ENCODE measurements at regions not wholly inside any gene's neighbourhood (a gene's known extent, or its start where the extent isn't known, plus 50 kb on each side); places are given as distances from the start of the nearest gene placed in this dataset.

GRCh38 chr2:57793310-57793709 is 253.3 kb upstream of the VRK2 start:
- Histone ChIP-seq H3K36me3 (ENCODE audit: insufficient read depth, low read length) (no peaks in the 10 kb centered on the region), H3K9me3 (replicated peaks; ENCODE audit: low read length) (no peaks in the 10 kb centered on the region), H3K9ac (ENCODE audit: low read depth, low read length) (no peak overlapping the region), H3K4me1 (ENCODE audit: control insufficient read depth, insufficient read depth, low read length) (no peaks in the 10 kb centered on the region), H3K4me2 (ENCODE audit: low read length) (no peak overlapping the region), H3K4me3 (ENCODE audit: low read length) (no peak overlapping the region), H3K27me3 (ENCODE audit: control insufficient read depth, insufficient read depth, low read length) (no peaks in the 10 kb centered on the region)

DNA sequence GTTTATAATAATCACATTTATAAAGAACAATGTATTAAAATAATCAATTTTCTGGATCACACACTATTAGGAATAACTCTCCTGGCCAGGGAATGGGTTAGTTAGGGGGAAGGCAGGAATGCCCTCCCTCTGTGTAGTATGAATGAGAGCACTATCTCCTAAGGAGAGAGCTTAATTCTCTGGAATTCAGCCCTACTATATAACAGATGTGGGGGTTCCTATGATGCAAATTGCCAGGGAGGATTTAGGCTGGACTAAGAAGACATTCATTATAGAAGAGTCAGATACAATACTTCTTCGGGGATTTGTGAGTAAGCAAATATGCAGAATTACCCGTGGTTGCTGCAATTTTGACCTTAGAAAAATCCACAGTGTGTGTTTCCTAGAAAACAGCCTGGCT is 250.1 kb upstream of the VRK2 start:
- Histone ChIP-seq H3K4me2 (ENCODE audit: low read length) (no peak overlapping the region), H3K4me1 (ENCODE audit: control insufficient read depth, insufficient read depth, low read length) (no peaks in the 10 kb centered on the region), H3K9me3 (replicated peaks; ENCODE audit: low read length) (no peaks in the 10 kb centered on the region), H3K27me3 (ENCODE audit: control insufficient read depth, insufficient read depth, low read length) (no peaks in the 10 kb centered on the region), H3K36me3 (ENCODE audit: insufficient read depth, low read length) (no peaks in the 10 kb centered on the region), H3K9ac (ENCODE audit: low read depth, low read length) (no peak overlapping the region), H3K4me3 (ENCODE audit: low read length) (no peak overlapping the region)

DNA sequence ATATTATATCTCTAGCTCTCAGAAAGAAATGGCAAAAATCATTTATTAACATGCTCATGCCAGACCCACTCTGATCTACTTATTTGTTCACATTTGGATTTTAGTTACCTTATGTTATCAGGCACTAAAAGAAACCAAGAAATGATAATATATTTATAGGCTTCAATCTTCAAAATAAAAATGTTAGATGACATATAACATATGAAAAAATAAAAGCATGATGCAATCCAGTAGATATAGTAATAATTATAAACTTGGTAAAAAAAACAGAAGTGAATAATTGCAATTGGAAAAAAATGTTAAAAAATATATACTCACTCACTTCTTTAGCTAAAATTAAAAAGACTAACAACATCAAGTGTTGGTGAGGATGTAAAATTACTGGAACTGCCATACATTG is 248.3 kb upstream of the VRK2 start:
- no peak overlapping the region for H3K4me2 ChIP-seq (ENCODE audit: low read length)
- H3K4me3 ChIP-seq (ENCODE audit: low read length) = no peak overlapping the region
- no peaks in the 10 kb centered on the region for H3K36me3 ChIP-seq (ENCODE audit: insufficient read depth, low read length)
- no peaks in the 10 kb centered on the region for H3K27me3 ChIP-seq (ENCODE audit: control insufficient read depth, insufficient read depth, low read length)
- no peak overlapping the region for H3K9ac ChIP-seq (ENCODE audit: low read depth, low read length)
- H3K9me3 ChIP-seq (replicated peaks; ENCODE audit: low read length) = no peaks in the 10 kb centered on the region
- no peaks in the 10 kb centered on the region for H3K4me1 ChIP-seq (ENCODE audit: control insufficient read depth, insufficient read depth, low read length)

- no peaks in the 10 kb centered on the region for H3K36me3 ChIP-seq (ENCODE audit: insufficient read depth, low read length)
- H3K4me2 ChIP-seq (ENCODE audit: low read length) = no peak overlapping the region
- H3K4me1 ChIP-seq (ENCODE audit: control insufficient read depth, insufficient read depth, low read length) = no peaks in the 10 kb centered on the region
- H3K4me3 ChIP-seq (ENCODE audit: low read length) = no peak overlapping the region
- H3K9me3 ChIP-seq (replicated peaks; ENCODE audit: low read length) = no peaks in the 10 kb centered on the region
- H3K27me3 ChIP-seq (ENCODE audit: control insufficient read depth, insufficient read depth, low read length) = no peaks in the 10 kb centered on the region
- H3K9ac ChIP-seq (ENCODE audit: low read depth, low read length) = no peak overlapping the region
Observed at GRCh38 chr2:57802243-57802642, 244.4 kb upstream of the VRK2 start.

- Histone ChIP-seq H3K4me2 (ENCODE audit: low read length) (no peak overlapping the region), H3K27me3 (ENCODE audit: control insufficient read depth, insufficient read depth, low read length) (no peaks in the 10 kb centered on the region), H3K4me1 (ENCODE audit: control insufficient read depth, insufficient read depth, low read length) (no peaks in the 10 kb centered on the region), H3K36me3 (ENCODE audit: insufficient read depth, low read length) (no peaks in the 10 kb centered on the region), H3K4me3 (ENCODE audit: low read length) (no peak overlapping the region), H3K9me3 (replicated peaks; ENCODE audit: low read length) (no peaks in the 10 kb centered on the region), H3K9ac (ENCODE audit: low read depth, low read length) (no peak overlapping the region)
Observed at GRCh38 chr2:57804971-57805370, 241.6 kb upstream of the VRK2 start.

DNA sequence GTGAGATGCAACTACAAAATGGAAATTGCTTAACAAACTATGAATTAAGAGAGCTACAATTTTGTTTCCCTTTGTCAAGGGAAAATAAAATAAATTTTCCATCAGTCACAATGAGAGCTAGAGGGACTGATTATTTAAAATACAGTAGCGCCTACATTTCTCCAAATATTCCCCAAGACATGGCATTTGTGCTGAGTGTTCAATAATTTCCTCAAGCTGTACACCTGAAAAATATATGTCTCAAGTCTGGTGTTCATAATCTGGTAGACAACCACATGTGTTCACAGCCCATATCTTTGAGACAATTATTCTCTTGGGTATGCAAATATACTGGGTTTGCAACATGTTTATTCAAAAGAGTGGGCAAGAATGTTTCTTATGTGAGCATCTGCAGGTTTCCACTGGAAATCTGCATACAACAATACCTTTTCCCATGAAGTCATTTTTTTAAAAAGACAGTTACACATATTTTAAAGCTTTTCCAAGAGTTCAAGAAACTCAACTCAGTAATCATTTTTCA is 240.1 kb upstream of the VRK2 start:
- H3K4me1 ChIP-seq (ENCODE audit: control insufficient read depth, insufficient read depth, low read length) = no peaks in the 10 kb centered on the region
- H3K4me2 ChIP-seq (ENCODE audit: low read length) = no peak overlapping the region
- no peaks in the 10 kb centered on the region for H3K27me3 ChIP-seq (ENCODE audit: control insufficient read depth, insufficient read depth, low read length)
- no peak overlapping the region for H3K9ac ChIP-seq (ENCODE audit: low read depth, low read length)
- no peak overlapping the region for H3K4me3 ChIP-seq (ENCODE audit: low read length)
- H3K36me3 ChIP-seq (ENCODE audit: insufficient read depth, low read length) = no peaks in the 10 kb centered on the region
- no peaks in the 10 kb centered on the region for H3K9me3 ChIP-seq (replicated peaks; ENCODE audit: low read length)

GRCh38 chr2:57809230-57809629 is 237.4 kb upstream of the VRK2 start:
- H3K9me3 ChIP-seq (replicated peaks; ENCODE audit: low read length) = no peaks in the 10 kb centered on the region
- H3K9ac ChIP-seq (ENCODE audit: low read depth, low read length) = no peak overlapping the region
- H3K4me2 ChIP-seq (ENCODE audit: low read length) = no peak overlapping the region
- H3K36me3 ChIP-seq (ENCODE audit: insufficient read depth, low read length) = no peaks in the 10 kb centered on the region
- no peaks in the 10 kb centered on the region for H3K27me3 ChIP-seq (ENCODE audit: control insufficient read depth, insufficient read depth, low read length)
- H3K4me1 ChIP-seq (ENCODE audit: control insufficient read depth, insufficient read depth, low read length) = no peaks in the 10 kb centered on the region
- no peak overlapping the region for H3K4me3 ChIP-seq (ENCODE audit: low read length)

DNA sequence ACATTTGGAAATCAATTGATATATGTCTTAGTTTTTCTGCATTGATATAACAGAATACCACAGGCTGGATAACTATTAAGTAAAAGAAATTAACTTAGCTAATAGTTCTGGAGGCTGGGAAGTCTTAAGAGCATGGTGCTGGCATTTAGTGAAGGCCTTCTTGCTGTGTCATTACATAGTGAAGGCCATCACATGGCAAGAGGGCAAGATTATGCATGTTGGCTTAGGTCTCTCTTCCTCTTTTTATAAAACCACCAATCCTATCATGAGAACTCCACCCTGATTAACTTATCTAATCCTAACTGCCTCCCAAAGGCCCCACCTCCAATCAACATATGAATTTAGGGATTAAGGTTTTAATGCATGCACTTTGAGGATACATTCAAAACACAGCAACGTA is 225.5 kb upstream of the VRK2 start:
- Histone ChIP-seq H3K9ac (ENCODE audit: low read depth, low read length) (no peak overlapping the region), H3K4me2 (ENCODE audit: low read length) (no peak overlapping the region), H3K9me3 (replicated peaks; ENCODE audit: low read length) (no peaks in the 10 kb centered on the region), H3K27me3 (ENCODE audit: control insufficient read depth, insufficient read depth, low read length) (no peaks in the 10 kb centered on the region), H3K4me3 (ENCODE audit: low read length) (no peak overlapping the region), H3K36me3 (ENCODE audit: insufficient read depth, low read length) (no peaks in the 10 kb centered on the region), H3K4me1 (ENCODE audit: control insufficient read depth, insufficient read depth, low read length) (no peaks in the 10 kb centered on the region)

DNA sequence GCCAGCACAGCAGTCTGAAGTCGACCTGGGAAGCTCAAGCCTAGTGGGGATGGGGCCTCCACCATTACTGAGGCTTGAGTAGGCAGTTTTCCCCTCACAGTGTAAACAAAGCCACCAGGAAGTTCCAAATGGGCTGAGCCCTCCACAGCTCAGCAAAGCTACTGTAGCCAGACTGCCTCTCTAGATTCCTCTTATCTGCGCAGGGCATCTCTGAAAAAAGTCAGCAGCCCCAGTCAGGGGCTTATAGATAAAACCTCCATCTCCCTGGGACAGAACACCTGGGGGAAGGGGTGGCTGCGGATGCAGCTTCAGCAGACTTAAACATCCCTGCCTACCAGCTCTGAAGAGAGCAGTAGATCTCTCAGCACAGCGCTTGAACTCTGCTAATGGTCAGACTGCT is 218.4 kb upstream of the VRK2 start:
- H3K36me3 ChIP-seq (ENCODE audit: insufficient read depth, low read length) = no peaks in the 10 kb centered on the region

GRCh38 chr2:57834666-57835065 is 211.9 kb upstream of the VRK2 start:
- no peak overlapping the region for H3K4me2 ChIP-seq (ENCODE audit: low read length)
- no peaks in the 10 kb centered on the region for H3K9me3 ChIP-seq (replicated peaks; ENCODE audit: low read length)
- no peaks in the 10 kb centered on the region for H3K36me3 ChIP-seq (ENCODE audit: insufficient read depth, low read length)
- H3K4me3 ChIP-seq (ENCODE audit: low read length) = no peak overlapping the region
- H3K4me1 ChIP-seq (ENCODE audit: control insufficient read depth, insufficient read depth, low read length) = no peaks in the 10 kb centered on the region
- H3K27me3 ChIP-seq (ENCODE audit: control insufficient read depth, insufficient read depth, low read length) = no peaks in the 10 kb centered on the region
- no peak overlapping the region for H3K9ac ChIP-seq (ENCODE audit: low read depth, low read length)

More for the DNA sequence above, 218.4 kb upstream of the VRK2 start:
- Histone ChIP-seq H3K4me2 (ENCODE audit: low read length) (no peak overlapping the region), H3K27me3 (ENCODE audit: control insufficient read depth, insufficient read depth, low read length) (no peaks in the 10 kb centered on the region), H3K4me3 (ENCODE audit: low read length) (no peak overlapping the region), H3K9ac (ENCODE audit: low read depth, low read length) (no peak overlapping the region), H3K9me3 (replicated peaks; ENCODE audit: low read length) (no peaks in the 10 kb centered on the region), H3K4me1 (ENCODE audit: control insufficient read depth, insufficient read depth, low read length) (no peaks in the 10 kb centered on the region)

DNA sequence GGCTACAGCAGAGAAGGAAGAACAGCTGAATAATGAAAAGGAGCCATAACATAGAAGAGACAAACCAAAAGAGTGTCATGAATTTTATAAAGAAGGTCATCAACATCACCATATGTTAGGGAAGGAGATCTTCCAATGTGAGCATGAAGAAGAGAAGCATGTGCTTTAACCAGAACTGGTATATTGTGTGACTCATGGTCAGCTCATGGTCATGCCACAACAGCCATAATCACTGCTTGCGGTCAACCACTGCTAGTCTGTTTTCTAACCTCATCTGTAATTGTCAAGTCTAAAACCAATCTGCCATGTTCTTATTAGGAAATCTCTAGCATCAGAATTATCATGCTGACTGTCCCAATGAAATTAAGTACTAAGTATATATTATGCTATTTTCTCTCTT is 204.1 kb upstream of the VRK2 start:
- H3K4me3 ChIP-seq (ENCODE audit: low read length) = no peak overlapping the region
- no peak overlapping the region for H3K9ac ChIP-seq (ENCODE audit: low read depth, low read length)
- no peak overlapping the region for H3K4me2 ChIP-seq (ENCODE audit: low read length)
- H3K4me1 ChIP-seq (ENCODE audit: control insufficient read depth, insufficient read depth, low read length) = no peaks in the 10 kb centered on the region
- H3K27me3 ChIP-seq (ENCODE audit: control insufficient read depth, insufficient read depth, low read length) = no peaks in the 10 kb centered on the region
- H3K36me3 ChIP-seq (ENCODE audit: insufficient read depth, low read length) = no peaks in the 10 kb centered on the region
- H3K9me3 ChIP-seq (replicated peaks; ENCODE audit: low read length) = no peaks in the 10 kb centered on the region

DNA sequence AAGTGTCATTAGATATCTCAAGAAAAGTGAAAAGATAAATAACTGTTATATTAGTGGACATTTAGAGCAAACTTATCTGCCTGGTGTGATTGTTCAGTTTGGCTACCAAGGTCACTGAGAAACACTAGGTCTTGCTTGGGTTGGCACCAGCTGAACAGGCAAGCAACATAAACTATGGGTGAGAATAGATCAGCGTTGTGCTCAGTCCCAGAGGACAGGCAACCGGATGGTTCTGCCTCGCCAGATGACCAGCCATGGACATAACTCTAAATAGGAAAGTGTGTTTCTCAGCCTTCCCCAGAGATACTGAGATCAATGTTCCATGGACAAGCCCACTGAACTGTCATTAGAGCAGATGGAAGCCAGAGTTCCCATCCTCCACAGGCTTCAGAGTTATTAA is 203.4 kb upstream of the VRK2 start:
- Histone ChIP-seq H3K9ac (ENCODE audit: low read depth, low read length) (no peak overlapping the region), H3K36me3 (ENCODE audit: insufficient read depth, low read length) (no peaks in the 10 kb centered on the region), H3K9me3 (replicated peaks; ENCODE audit: low read length) (no peaks in the 10 kb centered on the region), H3K4me1 (ENCODE audit: control insufficient read depth, insufficient read depth, low read length) (no peaks in the 10 kb centered on the region), H3K4me3 (ENCODE audit: low read length) (no peak overlapping the region), H3K4me2 (ENCODE audit: low read length) (no peak overlapping the region), H3K27me3 (ENCODE audit: control insufficient read depth, insufficient read depth, low read length) (no peaks in the 10 kb centered on the region)
